GM12865 (cell line): ENCODE measurements at regions not wholly inside any gene's neighbourhood (a gene's known extent, or its start where the extent isn't known, plus 50 kb on each side); places are given as distances from the start of the nearest gene placed in this dataset.

Source experiments
- DNase-seq: peaks from one replicate; pipeline ENCODE4 v3.0.0; 2010; ENCODE audit warnings: low read depth
- H3K4me3 ChIP-seq: 2 replicates; pipeline ENCODE4 v1.5.1; 2011; ENCODE audit warnings: mild to moderate bottlenecking, low read depth, low read length, control low read depth
- CTCF ChIP-seq: IDR thresholded peaks from 2 replicates; pipeline ENCODE4 v1.5.1; 2011; ENCODE audit warnings: low read length, control low read depth, low read depth, inconsistent platforms; ENCODE audit not compliant: insufficient read depth; ENCODE audit errors: missing control alignments

- DNase-seq: no peak
- no peak for TF ChIP-seq CTCF
- no peak overlapping the region for H3K4me3 ChIP-seq
Measured at GRCh38 chr17:70912716-70913485, 743.6 kb downstream of the KCNJ2 start.

- no peak overlapping the region for H3K4me3 ChIP-seq
- no peak for DNase-seq
- TF ChIP-seq CTCF: no peak
Measured at GRCh38 chr17:70916469-70916868, 747.1 kb downstream of the KCNJ2 start.

- TF ChIP-seq CTCF: no peak
- DNase-seq: no peak
- H3K4me3 ChIP-seq: no peak overlapping the region
Measured at GRCh38 chr17:70919241-70919640, 749.9 kb downstream of the KCNJ2 start.

GRCh38 chr17:70920416-70920815, 751.1 kb downstream of the KCNJ2 start:
- DNase-seq: no peak
- H3K4me3 ChIP-seq: no peak overlapping the region
- TF ChIP-seq CTCF: no peak

- DNase-seq: no peak
- no peak overlapping the region for H3K4me3 ChIP-seq
- no peak for TF ChIP-seq CTCF
Measured at GRCh38 chr17:70922268-70922667, 752.9 kb downstream of the KCNJ2 start.

- TF ChIP-seq CTCF: no peak
- no peak overlapping the region for H3K4me3 ChIP-seq
- no peak for DNase-seq
Measured at GRCh38 chr17:70924776-70925175, 755.4 kb downstream of the KCNJ2 start.

- H3K4me3 ChIP-seq: no peak overlapping the region
- no peak for TF ChIP-seq CTCF
- no peak for DNase-seq
Measured at GRCh38 chr17:70929226-70929625, 759.9 kb downstream of the KCNJ2 start.
